GM18507 (cell line): ENCODE measurements at regions not wholly inside any gene's neighbourhood (a gene's known extent, or its start where the extent isn't known, plus 50 kb on each side); places are given as distances from the start of the nearest gene placed in this dataset.
"Not testable (repeated sequence)": the region's sequence is repeated elsewhere in the genome, so short reads cannot be mapped to it uniquely, and the experiment has no call there.

ENCODE experiments used
- DNase-seq: peaks from one replicate; pipeline ENCODE4 v3.0.0; 2011; ENCODE audit warnings: low read depth; ENCODE audit not compliant: insufficient read length; ENCODE audit errors: extremely low spot score
- FAIRE-seq: peaks from 2 replicates; lab custom pipeline; 2011; peaks lifted over from hg19 to GRCh38; lab: Jason Lieb, UNC

DNA sequence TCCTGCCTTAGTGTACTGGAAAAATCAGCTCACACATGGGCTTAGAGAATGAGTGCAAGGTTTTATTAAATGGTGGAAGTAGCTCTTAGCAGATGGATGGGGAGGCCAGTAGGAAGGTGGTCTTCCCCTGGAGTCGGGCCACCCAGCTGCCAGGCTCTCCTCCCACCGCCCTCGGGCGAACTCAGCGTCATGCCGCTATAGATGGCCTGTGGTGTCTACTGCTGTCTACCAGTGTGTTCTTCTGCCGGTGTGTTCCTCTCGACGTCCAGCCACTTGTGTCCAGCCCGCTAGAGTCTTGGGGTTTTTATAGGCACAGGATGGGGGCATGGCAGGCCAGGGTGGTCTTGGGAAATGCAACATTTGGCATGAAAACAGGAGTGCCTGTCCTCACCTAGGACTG, 198.7 kb upstream of the NDST3 start:
- no peak for DNase-seq
- FAIRE-seq: no peak

DNA sequence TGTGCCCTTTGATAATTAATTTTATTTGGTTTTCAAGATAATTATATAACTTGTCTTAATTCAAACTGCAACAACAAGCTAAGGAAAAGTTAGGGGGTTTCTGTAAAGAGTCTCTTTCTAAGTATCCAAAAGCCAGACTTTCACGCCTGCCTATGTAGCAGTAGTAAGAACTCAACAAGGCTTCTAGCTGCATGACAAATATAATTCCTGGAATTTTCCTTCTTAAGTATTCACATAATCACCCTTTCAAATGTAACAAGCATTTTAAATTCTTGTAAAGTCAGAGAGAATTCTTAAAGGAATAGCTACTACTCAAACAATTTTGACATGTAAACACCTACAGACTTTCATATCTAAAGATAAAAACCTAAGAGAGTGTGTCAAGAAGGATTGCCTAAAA, 189.7 kb upstream of the NDST3 start:
- no peak for DNase-seq

DNA sequence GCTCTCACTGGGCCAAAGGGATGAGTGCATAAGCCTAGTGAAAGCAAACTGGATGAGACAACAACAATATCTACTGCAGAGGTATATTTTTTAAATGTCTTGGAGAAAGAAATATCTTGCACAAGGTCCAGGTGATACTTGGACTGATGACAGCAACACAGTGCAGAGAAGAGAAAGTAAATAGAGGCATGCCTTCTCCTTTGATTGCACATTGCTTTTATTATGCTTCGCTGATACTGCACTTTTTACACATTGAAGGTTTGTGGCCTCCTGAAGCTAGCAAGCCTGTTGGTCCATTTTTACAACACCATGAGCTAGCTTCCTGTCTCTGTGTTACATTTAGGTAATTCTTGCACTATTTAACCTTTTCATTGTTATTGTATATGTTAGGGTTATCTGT, 189.0 kb upstream of the NDST3 start:
- FAIRE-seq (no peak), DNase-seq (no peak)

More for the DNA sequence above, 189.7 kb upstream of the NDST3 start:
- FAIRE-seq: no peak

DNA sequence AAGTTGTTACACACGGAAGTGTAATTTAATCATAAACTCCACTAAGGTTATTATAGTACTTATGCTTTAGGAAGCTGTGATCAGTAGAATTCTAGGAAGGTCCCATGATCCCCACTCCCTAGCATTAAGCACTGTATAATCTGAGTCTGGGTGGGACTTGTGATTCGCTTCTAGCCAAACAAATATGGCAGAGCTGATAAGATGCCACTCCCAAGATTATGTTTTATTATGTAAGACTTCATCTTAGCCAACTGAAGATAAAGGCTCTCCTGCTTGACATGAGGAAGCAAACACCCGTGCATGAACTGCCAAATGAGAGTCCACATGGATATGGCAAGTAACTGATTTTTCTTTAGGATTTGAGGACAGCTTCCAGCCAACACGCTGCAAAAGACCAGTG, 186.4 kb upstream of the NDST3 start:
- no peak for DNase-seq
- FAIRE-seq: no peak

DNA sequence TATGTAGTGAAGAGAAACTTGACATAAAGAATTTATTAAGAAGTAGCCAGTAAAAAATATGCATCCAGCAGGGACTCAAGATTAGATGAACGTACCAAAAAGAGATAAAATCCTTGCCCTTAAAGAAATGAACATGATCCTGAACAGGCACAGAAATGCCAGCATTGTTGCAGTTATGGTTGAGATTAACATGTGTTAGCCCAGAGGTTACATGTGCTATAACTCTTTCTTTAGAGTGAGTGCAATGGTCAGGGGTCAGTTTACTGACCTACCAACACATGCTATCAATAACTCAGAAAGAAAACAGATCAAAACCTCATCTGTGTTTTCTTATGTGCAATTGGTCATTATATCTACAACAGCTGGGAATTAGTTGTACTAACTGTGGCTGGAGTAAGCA, 166.1 kb upstream of the NDST3 start:
- DNase-seq (no peak), FAIRE-seq (no peak)

DNA sequence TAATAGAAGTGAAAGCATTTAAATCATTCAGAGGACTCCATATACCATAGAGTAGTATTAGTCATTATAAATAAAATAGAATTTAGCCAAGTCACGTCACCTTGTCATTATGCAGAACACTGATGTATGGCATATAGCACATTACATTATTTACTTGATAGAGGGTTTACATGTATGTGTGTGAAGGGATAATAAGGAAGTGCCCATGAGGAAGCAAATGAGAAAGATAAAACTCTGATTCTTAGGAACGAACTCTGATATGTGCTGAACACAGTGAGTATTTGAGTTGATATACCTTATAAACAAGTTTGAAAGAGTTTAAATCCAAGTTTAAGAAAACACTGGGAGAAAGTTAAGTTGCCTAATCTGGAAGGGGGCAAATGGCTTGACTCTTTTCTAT, 160.5 kb upstream of the NDST3 start:
- FAIRE-seq (no peak), DNase-seq (no peak)

DNA sequence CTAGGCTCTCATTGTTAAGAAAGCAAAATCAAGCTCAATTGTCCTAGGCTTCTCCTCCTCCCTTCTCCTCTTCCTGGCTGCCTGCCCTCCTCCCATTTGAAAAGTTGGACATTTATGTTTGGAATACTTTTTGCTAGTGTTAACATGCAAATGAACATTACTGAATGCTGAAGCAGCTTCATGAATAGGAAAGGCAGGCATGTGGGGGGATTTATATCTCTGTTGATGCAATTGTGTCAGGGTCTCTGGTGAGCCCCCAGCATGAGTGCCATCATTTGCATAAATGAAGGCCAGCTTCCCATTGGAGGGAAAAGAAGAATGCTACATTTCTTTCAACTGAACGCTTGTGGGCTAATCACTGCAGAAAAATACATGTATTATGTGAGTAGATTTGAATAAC, 160.1 kb upstream of the NDST3 start:
- DNase-seq (no peak), FAIRE-seq (no peak)

DNA sequence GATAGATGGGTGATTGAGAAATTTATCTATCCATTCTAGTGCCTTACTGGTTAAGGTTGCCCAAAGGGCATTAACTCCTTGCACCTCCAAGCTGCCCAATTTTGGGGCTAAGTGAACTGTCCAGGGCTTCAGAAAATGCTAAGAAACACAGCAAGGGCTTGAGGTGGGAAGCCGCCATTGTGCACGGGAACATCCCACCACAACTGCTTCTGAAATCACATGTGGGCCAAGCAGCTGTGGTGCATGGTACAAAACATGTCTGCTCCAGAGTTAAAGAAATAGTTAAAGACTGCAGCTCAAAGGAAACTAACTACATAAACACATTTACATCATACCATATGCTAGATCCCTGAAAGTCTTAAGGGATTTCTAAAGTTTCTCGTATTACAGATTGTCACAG, 144.3 kb upstream of the NDST3 start:
- DNase-seq: no peak
- FAIRE-seq: no peak

DNA sequence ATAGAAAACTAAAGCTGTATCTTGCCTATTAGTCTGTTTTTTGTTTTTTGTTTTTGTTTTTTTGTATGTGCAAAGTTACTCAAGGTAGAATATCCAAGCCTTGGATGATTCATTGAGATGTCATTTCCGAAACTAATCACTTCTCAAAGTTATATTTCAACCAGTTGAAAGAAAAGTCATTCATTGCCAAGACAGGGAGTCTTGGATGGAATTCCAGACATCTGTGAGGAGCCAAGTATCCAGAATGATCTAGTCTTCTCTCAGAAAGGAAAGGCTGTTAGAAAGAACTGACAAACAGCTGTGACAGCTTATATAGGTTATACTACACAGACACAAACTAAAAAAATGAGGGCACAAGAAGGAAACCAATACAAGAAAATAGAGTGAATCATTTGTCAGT, 141.1 kb upstream of the NDST3 start:
- no peak for FAIRE-seq
- no peak for DNase-seq

DNA sequence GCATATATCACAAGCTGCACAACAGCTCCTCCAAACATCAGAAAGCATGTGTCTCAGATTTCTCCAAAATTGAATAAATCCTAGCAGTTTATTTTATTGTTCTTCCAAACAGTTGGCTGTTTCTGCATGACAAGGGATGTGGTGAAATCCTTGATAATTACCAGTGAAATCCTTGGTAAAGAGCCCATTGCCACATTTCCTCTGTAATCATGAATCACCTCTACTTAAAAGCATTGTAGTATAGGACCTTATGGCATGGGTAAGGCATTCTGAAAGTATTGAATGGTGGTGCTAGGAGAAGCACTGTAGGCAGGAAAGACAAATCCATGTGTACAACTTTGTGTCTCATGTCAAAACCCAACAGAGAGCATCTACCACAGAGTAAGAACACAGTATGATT, 135.8 kb upstream of the NDST3 start:
- FAIRE-seq: no peak
- no peak for DNase-seq

DNA sequence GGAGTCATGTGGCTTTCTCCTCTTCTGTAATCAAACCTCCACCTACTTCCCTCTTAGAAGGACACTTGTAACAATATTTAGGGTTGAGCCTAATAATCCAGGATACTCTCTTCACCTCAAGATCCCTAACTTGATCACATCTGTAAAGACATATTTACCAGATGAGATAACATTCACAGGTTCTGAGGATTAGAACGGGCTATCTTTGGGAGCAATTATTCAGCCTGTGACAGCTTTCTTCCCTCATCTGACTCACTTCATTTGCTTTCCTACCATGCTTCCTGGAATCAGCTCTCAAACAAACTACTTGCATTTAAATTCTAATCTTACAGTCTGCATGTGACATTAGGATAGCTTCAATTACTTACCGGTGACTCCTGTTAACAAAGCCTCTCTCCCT, 133.5 kb upstream of the NDST3 start:
- no peak for DNase-seq

DNA sequence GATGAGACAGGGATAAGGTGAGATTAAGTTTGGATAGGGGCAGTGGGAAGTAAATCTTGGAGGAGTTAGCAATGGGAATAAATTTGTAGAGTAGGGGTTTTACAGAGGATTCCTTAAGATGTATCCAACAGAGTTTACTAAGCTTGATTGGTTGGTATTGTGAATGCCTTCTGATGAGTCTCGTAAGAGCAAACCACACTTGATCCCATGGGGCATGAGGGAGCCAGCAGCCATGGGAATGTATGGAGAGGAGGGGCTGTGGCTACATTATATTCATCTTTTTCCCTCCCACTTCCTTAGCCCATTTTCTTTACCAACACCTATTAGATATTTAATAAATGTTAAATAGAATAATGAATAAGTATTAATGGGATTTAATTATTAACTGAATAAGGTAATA, 126.6 kb upstream of the NDST3 start:
- FAIRE-seq: no peak
- DNase-seq: no peak

More for the DNA sequence above, 133.5 kb upstream of the NDST3 start:
- no peak for FAIRE-seq

DNA sequence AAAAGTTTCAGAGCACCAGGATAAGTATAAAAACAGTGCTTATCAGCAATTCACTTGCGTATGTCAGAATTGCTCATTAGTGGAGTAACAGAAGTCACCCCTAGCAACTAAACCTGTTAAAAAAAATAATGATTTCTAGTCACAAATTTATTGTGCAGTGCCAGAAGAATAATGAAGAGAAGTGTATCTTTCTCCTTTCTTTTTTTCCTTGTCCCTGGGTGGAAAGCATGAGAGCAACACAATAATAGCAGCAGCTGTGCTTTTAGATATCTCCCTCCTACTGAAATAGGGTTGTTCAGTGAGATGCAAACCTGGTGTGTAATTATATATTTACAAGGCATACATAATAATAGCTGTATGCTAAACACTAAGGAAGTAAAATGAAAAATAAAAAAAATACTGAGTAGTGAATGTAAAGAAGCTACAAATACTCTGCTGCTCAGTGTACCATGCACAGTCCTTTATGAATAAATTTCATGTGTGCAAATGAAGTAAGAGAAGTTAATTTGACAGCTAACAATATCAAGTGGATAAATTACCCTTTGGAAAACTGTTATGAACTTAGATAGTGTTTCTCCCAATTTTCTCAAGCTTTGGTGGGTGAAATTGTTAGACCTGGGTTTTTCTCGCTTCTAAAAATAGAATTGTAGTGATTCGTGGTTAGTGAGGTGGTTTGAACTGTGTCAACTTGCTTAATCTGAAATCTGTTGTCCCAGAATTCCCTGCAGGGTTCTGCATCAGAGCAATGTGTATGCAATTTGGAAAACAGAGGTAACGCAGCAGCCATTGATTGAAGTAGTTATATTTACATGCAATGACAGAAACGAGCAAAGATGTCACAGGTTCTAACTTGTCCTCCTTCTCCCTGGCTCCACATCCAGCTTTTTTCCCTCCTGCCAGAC, 125.7 kb upstream of the NDST3 start:
- FAIRE-seq: no peak

DNA sequence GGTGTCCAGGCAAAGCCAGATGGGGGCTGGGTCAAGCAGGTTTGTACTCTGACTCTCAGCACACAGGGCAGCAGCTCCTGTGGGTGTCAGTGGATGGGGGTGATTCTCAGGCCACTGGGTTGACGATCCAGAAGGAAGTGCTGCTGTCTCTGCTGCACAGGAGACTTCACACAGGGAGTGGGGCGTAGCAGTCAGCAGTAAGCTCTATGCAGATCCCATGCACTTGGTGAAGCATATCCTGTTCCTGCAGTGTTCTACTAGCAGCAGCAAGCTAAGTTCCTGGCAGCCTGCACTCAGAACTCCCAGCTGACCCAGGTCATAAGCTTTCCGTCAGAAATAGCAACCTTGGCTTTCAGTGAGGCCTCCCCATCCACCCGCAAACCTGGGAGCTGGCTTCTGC, 117.6 kb upstream of the NDST3 start:
- no peak for DNase-seq
- no peak for FAIRE-seq

More for the DNA sequence above, 125.7 kb upstream of the NDST3 start:
- no peak for DNase-seq

DNA sequence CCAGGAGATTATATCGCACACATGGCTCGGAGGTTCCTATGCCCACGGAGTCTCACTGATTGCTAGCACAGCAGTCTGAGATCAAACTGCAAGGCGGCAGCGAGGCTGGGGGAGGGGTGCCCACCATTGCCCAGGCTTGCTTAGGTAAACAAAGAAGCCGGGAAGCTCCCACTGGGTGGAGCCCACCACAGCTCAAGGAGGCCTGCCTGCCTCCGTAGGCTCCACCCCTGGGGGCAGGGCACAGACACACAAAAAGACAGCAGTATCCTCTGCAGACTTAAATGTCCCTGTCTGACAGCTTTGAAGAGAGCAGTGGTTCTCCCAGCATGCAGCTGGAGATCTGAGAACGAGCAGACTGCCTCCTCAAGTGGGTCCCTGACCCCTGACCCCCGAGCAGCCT, 112.0 kb upstream of the NDST3 start:
- not testable (repeated sequence) for FAIRE-seq, DNase-seq

DNA sequence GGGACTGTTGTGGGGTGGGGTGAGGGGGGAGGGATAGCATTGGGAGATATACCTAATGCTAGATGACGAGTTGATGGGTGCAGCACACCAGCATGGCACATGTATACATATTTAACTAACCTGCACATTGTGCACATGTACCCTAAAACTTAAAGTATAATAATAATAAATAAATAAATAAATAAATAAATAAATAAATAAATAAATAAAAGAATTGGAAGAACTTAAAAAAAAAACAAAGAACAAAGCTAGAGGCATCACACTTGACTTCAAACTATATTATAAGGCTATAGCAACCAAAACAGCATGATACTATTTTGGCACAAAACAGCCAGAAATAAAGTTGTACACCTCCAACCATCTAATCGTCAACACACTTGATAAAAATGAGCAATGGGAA, 106.5 kb upstream of the NDST3 start:
- DNase-seq, FAIRE-seq: not testable (repeated sequence)

DNA sequence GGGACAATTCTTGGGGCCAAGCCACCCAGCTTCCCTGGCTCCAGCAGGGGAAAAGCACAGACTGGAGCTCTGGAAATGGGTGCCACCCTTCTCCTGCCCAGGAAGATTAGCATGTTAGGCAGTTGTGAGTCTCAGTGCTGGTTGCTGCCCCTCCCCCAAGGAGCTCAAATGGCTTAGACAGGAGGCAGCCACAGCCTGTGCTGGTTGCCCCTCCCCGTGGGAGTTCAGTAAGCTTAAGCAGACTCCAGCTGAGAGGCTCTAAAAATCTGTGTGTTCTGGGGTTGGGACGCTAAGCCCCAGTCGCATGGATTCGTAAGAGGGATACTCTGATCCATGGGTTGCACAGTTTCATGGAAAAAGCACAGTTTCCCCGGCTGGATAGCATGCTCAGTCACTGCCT, 92.7 kb upstream of the NDST3 start:
- no peak for DNase-seq
- no peak for FAIRE-seq

DNA sequence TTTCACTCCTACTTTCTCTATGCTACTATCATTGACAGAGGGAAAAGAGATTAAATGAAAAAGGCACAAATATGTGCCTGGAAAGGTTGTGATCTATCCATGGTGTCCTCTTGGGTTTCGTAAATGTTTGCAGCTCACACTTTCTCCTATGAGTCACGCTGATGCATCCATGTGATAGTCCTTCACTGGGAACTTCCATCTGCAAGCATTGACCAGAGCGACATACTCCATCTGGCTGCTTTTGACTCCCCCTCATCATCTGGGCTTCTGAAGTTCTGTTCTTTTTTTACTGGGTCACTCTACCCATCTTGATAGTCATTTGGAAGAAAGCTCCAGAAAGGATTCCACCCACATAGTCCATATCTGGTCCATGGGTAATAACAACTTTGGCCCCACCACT, 84.7 kb upstream of the NDST3 start:
- DNase-seq (no peak), FAIRE-seq (no peak)

DNA sequence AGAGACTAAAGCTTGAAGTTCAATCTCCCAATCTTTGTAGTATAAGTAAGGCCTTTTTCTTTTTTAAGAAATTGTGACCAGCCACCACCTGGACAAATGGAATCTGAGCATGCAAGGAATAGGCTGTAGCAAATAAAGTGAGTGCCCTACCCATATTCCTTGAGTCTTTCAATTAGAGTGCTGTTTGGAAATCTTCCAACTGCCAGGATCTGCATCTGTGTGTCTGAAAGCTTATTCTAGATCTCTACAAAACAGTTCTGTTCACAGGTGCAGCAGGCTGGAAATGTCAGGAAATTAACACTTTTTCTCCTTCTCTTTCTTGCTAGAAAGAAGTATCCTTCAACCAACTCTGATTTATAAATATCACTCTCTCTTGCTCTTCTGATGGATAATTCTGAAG, 76.7 kb upstream of the NDST3 start:
- FAIRE-seq: no peak
- DNase-seq: no peak

DNA sequence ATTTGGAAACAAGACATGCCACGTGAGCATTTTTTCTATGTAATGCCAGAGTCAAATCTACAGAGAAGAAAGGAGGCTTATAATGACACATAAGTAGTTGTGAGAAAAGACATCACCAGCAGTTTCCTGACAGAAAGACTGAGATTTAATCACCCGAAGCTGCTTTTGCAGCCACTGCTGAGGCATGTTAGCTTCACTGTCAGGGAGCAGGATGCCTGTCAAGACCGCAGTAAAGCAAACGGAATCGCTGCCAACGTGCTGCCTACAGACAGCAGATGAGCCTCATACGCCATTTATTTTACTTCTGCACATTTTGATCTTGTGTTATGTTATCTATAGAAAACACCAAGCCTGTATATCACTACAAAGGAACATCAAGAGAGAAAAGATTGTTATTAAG, 68.7 kb upstream of the NDST3 start:
- FAIRE-seq (no peak), DNase-seq (no peak)

DNA sequence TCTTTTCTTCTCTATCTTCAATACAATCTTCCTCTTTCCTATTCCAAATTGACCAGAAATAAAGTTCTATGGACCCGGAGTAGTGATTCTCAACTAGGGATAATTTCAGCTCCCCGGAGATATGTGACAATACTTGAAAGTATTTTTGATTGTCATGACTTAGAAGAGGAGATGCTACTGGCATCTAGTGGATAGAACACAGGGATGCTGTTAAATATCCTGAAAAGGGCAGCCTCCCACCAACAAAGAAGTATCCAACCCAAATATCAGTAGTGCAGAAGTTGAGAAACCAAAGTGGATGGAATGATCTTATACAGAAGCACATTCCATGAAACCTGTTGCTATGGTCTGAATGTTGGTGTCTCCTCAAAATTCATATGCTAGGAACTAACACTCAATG, 65.7 kb upstream of the NDST3 start:
- no peak for FAIRE-seq
- DNase-seq: no peak

DNA sequence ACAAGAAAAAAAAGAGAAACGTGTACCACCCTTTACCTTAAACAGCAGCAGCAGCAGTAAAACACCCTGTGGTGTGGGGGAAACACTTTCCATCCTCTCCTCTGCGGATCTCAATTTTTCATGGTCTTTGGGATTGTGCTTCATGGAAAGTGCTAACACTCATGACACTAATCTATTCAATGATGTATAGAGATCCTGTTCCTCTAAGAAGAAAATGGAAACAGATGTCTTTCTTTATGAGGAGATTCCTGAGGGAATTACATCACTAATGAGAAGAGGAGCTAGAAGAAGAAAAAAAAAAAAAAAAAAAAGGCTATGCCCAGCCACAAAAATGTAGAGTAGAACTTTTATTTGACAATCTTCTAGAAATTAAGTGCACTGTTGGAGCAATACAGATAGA, 62.9 kb upstream of the NDST3 start:
- FAIRE-seq: no peak
- no peak for DNase-seq
